ENCODE measurements at regions not wholly inside any gene's neighbourhood (a gene's known extent, or its start where the extent isn't known, plus 50 kb on each side); places are given as distances from the start of the nearest gene placed in this dataset.

DNA sequence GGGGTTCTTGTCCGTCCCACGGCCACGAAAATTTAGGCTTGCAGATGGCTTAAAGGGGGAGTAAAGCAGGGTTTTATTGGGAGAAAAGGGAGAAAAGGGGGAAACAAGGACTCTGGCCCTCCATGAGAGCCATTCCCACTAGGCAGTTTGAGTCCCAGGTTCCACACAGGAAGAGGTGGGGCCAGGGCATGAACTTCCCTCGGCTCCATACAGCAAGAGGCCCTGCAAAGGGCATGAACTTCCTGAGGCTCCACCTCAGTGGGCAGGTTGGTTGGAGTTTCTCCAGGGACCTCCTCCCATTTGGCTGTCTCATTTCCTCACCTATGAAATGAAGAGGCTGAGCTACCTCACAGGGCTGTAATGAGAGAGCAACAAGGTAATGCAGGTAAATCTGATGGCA, 229.7 kb downstream of the MAT2B start:
- TF ChIP-seq, protein P1, sequence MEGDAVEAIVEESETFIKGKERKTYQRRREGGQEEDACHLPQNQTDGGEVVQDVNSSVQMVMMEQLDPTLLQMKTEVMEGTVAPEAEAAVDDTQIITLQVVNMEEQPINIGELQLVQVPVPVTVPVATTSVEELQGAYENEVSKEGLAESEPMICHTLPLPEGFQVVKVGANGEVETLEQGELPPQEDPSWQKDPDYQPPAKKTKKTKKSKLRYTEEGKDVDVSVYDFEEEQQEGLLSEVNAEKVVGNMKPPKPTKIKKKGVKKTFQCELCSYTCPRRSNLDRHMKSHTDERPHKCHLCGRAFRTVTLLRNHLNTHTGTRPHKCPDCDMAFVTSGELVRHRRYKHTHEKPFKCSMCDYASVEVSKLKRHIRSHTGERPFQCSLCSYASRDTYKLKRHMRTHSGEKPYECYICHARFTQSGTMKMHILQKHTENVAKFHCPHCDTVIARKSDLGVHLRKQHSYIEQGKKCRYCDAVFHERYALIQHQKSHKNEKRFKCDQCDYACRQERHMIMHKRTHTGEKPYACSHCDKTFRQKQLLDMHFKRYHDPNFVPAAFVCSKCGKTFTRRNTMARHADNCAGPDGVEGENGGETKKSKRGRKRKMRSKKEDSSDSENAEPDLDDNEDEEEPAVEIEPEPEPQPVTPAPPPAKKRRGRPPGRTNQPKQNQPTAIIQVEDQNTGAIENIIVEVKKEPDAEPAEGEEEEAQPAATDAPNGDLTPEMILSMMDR (IDR thresholded peaks at IDR 0.05; ENCODE audit: poor library complexity): no peak
- no peak for TF ChIP-seq EZH2 (IDR thresholded peaks at IDR 0.05; ENCODE audit: borderline replicate concordance)
- TF ChIP-seq EZH2phosphoT487 (IDR thresholded peaks at IDR 0.05; ENCODE audit: low read depth, severe bottlenecking, unreplicated experiment): no peak

Data from hepatocyte (in vitro differentiated cells).